EL (cell line): ENCODE measurements at regions not wholly inside any gene's neighbourhood (a gene's known extent, or its start where the extent isn't known, plus 50 kb on each side); places are given as distances from the start of the nearest gene placed in this dataset.
"Not testable (repeated sequence)": the region's sequence is repeated elsewhere in the genome, so short reads cannot be mapped to it uniquely, and the experiment has no call there.

Source experiments
- DNase-seq: peaks from one replicate; pipeline ENCODE4 v3.0.0-alpha.2; 2016

DNA sequence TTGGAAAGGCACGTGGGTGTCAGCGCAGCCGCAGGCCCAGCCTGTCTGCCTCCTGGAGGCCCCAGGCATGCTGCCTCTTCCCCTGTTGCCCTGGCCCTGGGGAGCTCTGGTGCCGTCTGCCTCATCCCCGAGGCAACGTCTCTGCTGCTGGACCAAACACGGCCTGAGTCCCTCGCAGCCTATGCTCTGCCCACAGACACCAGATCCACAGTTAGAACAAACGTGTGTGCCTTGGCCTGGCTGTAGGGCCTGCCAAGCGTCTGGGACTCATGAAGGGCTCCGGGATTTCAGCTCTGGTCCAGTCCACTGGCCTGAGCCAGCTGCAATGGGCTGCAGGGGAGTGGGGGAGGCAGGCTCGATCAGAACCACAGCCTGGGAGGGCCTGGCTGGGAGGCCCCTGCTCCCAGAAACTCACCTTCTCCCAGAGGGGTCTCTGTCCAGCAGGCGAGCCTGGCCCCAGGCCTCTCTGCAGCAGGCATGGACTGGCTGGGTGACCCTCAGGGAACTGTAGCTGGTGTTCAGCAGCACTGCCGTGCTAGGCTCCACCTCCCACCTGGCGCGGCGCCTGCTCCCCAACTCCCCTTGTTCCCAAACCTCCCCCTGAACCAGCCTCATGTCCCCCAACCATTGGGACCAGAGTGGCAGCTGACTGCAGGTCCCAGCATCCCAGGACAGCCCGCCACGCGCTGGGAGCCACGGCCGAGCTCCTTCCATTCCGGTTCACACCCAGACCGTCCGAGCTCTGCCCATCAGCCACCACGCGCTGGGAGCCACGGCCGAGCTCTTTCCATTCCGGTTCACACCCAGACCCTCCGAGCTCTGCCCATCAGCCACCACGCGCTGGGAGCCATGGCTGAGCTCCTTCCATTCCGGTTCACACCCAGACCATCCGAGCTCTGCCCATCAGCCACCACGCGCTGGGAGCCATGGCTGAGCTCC, 197.0 kb downstream of the DLL1 start:
- no peak for DNase-seq

DNA sequence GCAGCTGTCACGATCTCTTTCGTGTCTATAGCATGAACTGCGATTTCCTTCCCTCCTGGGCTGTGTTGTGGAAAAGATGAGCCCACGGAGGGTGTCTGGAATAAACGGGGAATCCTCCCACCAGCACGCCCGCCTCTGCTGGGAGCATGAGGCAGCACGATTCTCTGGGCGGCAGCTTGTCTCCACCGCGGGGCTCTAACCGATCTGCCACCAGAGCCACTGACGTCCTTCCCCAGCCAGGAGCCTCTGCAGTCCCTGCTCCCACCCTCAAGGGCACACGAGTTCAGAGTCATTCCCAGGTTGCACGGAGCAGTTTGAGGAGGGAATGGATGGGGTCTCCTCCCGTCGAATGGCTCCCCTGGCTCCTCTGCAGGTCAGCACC, 197.6 kb downstream of the DLL1 start:
- DNase-seq: no peak

DNA sequence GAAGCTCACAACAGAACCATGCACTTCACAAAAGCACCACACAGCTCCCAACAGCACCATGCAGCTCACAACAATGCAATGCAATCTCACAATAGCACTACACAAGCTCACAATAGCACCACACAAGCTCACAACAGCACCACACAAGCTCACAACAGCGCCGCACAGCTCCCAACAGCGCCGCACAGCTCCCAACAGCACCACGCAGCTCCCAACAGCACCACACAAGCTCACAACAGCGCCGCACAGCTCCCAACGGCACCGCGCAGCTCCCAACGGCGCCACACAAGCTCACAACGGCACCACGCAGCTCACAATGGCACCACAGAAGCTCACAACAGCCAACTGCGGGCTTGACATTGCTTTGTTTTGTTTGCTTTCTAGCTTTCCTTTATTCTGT, 198.1 kb downstream of the DLL1 start:
- no peak for DNase-seq

DNA sequence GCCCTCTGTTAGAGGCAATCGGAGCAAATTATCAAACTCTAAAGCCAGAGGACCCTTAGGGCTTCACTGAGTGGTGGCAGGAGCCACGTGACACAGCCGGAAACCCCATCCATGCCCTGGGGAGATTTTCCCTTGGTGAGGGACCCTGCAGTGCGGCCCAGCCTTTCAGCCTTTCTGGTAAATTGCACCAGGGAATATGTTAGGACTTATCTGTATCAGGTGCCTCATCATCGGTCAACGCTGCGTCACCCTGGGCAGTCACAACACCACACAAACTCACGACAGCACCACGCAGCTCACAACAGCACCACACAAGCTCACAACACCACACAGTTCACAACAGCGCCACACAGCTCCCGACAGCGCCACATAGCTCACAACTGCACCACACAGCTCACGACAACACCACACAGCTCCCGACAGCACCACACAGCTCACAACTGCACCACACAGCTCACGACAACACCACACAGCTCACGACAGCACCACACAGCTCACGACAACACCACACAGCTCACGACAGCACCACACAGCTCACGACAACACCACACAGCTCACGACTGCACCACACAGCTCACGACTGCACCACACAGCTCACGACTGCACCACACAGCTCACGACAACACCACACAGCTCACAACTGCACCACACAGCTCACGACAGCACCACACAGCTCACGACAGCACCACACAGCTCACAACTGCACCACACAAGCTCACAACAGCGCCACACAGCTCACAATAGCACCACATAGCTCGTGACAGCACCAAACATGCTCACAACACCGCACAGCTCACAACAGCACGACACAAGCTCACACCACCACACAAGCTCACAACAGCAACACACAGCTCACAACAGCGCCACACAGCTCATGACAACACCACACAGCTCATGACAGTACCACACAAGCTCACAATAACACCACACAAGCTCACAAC, 199.0 kb downstream of the DLL1 start:
- no peak for DNase-seq

DNA sequence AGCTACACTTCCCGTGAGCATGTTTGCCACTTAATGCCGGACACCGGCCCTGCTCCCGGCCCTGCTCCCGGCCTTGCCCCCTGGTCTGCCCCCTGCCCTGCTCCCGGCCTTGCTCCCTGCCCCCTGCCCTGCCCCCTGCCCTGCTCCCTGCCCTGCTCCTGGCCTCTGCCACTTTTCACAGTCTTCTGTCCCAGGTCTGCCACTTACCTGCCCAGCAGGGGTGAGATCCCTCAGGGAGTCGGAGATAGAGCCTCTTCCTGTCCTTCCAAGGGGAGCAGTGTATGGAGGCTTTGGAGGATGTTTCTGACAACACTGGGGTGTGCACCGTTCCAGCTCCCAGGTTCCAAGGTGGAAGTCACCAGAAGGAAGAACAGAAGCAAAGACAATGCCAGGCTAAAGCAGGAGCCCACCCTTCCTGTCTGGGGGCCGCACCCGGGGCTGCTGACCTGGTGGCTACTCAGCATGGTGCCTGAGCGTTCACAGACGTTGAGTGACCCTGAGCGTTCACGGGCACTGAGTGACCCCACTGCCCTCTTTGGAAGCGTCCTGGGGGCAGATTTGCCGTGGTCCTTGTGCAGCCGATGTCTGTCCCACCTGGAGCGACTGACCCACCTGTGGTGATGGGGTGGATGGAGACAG, 199.8 kb downstream of the DLL1 start:
- DNase-seq: no peak

DNA sequence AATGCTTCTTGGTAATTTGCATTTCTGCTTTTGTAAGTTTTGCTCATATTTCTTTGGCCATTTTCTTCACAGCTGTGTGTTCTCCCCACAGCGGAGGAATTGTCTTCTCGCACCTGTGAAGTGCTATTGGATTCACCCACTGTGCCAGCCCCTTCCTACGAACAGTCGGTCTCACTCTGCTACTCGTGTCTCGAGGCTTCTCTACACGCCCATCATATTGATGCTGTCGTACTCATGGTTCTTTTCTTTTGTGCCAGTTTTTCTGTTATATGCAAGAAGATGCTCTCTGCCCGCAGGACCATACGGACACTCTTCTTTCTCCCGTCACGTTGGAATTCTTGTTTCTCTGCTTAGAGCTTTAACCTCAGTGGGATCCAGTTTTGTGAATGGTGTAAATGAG, 200.3 kb downstream of the DLL1 start:
- no peak for DNase-seq

- DNase-seq: no peak
Measured at GRCh38 chr6:170089963-170090362, 200.9 kb downstream of the DLL1 start.

DNA sequence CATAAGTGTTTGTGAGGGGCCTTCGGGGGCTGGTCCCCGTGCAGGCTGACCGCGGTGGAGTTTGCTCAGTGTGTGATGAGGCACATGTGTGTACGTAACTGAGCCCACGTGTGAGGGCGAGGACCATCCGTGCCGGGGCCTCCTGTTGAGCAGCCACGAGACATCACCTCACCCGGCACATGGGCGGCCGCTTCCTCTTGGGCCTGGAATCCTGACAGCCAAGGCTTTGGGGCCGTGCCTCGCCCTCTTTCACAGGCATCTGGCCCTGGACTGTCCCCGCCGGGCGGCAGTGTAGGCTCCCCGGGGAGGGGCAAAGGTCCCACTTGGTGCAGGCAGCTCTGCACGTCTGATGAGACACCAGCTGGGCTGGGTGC, 202.3 kb downstream of the DLL1 start:
- DNase-seq: no peak

- DNase-seq: no peak
Measured at GRCh38 chr6:170087941-170088581, 202.8 kb downstream of the DLL1 start.

- not testable (repeated sequence) for DNase-seq
Measured at GRCh38 chr6:170087421-170087780, 203.5 kb downstream of the DLL1 start.

DNA sequence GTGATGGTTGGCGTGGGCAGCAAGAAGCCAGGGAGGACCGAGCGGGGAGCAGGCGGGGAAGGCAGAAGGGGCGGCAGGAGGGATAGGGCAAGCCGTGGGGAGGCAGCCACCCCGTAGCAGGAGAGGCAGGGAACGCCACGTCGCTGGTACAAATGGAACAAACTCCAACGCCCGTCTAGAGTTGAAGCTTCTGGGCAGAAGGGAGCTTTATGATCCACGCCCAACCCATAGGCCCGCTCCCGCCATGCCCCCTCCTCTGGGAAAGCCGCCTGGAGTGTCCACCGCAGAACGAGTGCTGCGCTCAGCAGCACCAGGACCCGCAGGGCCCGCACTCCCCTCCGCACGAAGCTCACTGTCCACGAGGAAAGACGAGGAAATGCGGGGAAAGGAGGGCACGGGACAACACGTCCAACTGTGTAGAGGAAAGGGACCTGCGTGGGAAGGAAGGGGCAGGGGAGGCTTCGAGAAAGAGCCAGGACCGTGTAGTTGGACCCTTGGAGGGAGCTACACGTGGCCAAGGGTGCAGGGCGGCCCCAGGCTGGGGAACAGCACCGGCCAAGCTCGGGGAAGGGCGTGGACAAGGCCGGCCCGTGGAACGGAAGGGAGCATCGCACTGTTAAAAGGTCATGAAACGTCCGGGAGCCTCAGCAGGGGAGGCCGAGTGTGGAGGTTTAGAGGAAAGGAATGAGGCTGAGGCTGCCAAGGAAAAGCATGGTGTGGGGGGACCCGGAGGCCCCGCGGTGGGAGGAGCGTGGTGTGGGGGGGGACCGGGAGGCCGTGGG, 204.0 kb downstream of the DLL1 start:
- no peak for DNase-seq

GRCh38 chr6:170085475-170086401, 205.1 kb downstream of the DLL1 start:
- DNase-seq: no peak

GRCh38 chr6:170084166-170084730, 206.6 kb downstream of the DLL1 start:
- DNase-seq: no peak

DNA sequence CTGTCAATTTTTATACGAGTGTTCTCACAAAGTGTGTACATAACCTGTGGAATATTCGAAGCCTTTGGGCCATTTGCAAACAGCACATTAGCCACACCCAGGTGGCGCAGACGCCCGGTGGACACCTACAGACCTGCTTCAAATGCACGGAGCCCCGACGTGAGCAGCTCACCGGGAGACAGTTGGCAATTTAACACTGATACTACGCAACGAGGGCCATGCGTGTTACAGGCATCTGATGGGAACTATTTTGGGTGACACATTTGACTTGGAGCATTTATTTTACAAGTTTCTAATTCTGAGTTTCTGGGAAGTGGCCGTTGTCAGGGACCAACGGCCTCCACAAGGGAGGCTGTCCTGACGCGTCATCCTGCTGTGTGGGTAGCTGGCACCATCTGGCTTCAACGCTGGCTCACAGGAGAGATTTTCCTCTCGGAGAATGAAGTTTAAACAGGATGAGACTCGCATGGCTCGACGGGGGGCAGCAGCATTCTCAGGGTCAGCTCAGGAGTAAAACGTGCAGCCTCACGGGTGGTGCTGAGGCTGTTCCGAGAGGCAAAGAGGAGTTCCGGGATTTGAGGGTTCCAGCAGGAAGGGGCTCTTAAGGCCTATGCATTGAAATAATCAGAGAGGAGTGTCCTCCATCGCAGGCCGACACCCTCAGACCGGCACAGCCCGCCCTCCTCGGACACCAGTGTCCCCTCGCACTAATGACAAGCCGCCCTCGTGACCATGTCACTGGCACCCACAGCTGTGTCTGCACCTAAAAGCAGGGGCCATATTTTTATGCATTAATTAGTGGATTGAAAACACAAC, 207.4 kb downstream of the DLL1 start:
- DNase-seq: no peak

- DNase-seq: no peak
Measured at GRCh38 chr6:170082531-170083187, 208.2 kb downstream of the DLL1 start.

DNA sequence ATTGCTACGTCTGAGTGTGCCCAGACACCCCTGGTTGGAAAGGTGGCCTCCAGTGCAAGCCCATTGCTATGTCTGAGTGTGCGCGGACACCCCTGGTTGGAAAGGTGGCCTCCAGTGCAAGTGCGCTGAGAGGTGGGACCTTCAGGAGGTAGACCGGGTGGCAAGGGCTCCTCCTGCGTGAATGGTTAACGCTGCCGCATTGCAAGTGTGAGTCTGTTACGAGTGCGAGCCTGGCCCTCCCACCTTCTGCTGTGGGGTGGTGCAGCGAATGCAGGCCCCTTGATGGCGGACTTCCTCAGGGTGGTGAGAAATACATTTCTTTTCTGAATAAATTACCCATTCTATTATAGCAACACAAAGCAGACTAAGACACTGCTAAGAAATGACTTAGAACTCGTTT, 208.8 kb downstream of the DLL1 start:
- DNase-seq: no peak

GRCh38 chr6:170081556-170081955, 209.3 kb downstream of the DLL1 start:
- DNase-seq: no peak

DNA sequence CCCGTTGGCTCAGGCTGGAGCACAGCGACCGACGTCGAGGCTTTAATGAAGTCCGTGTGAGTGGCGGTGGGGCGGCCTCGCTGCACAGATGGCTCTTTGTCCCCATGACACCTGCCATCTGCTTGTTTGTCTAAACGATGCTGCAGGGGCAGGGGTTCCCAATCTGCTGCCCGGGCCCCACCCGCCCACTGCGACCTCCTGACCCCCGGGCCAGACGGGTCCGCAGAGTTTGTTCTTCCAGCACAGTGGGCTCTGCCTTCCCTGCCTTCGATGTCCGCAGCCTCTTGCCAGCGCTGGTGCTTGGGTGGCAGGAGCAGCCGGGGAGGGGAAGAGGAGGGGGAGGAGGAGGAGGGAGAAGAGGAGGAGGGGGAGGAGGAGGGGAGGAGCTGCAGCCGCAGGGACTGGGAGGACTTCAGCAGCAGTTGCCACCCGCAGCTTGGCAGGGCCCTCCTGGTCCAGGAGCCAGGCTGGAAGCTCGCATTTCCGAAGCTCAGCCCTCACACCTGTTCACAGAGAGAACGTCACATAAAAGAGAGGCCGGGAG, 210.0 kb downstream of the DLL1 start:
- no peak for DNase-seq
